K562 (cell line): ENCODE measurements at regions not wholly inside any gene's neighbourhood (a gene's known extent, or its start where the extent isn't known, plus 50 kb on each side); places are given as distances from the start of the nearest gene placed in this dataset.

Source experiments
- CEBPB ChIP-seq: fragments of 450-650 bp; IDR thresholded peaks from 2 replicates; pipeline ENCODE4 v1.6.1; 2016; ENCODE audit warnings: missing genetic modification characterization, missing compliant biosample characterization
- SREBF1 ChIP-seq: fragments of 150-350 bp; IDR thresholded peaks from 2 replicates; pipeline ENCODE4 v1.6.1; 2014; ENCODE audit warnings: antibody characterized with exemption, low read depth, low read length, borderline replicate concordance
- TAF1 ChIP-seq: IDR thresholded peaks from 2 replicates; pipeline ENCODE4 v1.6.1; 2011; ENCODE audit warnings: mild to moderate bottlenecking, low read length, moderate library complexity; ENCODE audit not compliant: insufficient read depth, control insufficient read depth, severe bottlenecking; ENCODE audit errors: extremely low read depth
- ZNF644 ChIP-seq: fragments of 200-800 bp; sonication (Bioruptor generic); IDR thresholded peaks from 2 replicates; pipeline ENCODE4 v1.6.1; 2016; ENCODE audit warnings: low read depth, missing genetic modification characterization, missing compliant biosample characterization

DNA sequence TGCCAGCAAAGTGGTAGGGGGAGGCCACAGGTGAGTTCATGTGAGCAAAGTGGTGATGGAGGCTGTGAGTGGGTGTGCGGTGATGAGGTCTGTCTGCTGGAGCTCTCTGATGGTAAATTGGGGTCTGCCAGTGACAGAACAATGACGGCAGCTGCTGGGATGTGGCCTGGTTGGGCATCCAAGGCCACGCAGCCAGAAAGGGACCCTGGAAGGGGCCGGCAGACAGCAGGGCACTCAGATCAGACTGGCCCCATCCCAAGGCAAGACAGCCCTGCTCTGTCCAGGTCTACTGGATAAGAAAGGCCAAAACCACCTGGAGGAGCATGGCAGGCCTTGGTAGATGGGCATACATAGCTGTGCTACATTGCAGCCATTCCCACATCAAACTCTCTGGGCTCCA, 412.9 kb upstream of the RGMB start:
- TF ChIP-seq CEBPB (tag) (no peak), ZNF644 (tag) (no peak), SREBF1 (no peak), TAF1 (no peak)
